Stimulated activated CD4-positive, alpha-beta T cell treated with anti-CD3 and anti-CD28 coated beads, Interleukin-4, amount 100 ng/mL, for 48 hours (primary cell): ENCODE measurements at regions not wholly inside any gene's neighbourhood (a gene's known extent, or its start where the extent isn't known, plus 50 kb on each side); places are given as distances from the start of the nearest gene placed in this dataset.

ENCODE experiments used
- DNase-seq, 2 donors: peaks; one replicate each; pipeline ENCODE4 v3.0.0-alpha.2; 2020; ENCODE audit warnings: low read depth in 2 of 2

- DNase-seq = no peak
These were observed 146.1 kb upstream of the KBTBD8 start for GRCh38 chr3:66851894-66852613.

GRCh38 chr3:66854601-66855151 lies 143.4 kb upstream of the KBTBD8 start:
- DNase-seq = no peak

GRCh38 chr3:66856533-66856932 lies 141.6 kb upstream of the KBTBD8 start:
- DNase-seq = no peak

- DNase-seq = no peak
These were observed 139.3 kb upstream of the KBTBD8 start for GRCh38 chr3:66858656-66859381.

GRCh38 chr3:66860771-66861170 lies 137.3 kb upstream of the KBTBD8 start:
- DNase-seq = no peak

- no peak for DNase-seq
These were observed 134.6 kb upstream of the KBTBD8 start for GRCh38 chr3:66863205-66864111.

GRCh38 chr3:66884659-66885058 lies 113.4 kb upstream of the KBTBD8 start:
- no peak for DNase-seq

- no peak for DNase-seq
These were observed 112.6 kb upstream of the KBTBD8 start for GRCh38 chr3:66885326-66886000.

- no peak for DNase-seq
These were observed 108.2 kb upstream of the KBTBD8 start for GRCh38 chr3:66889750-66890494.

- DNase-seq = no peak
These were observed 100.0 kb upstream of the KBTBD8 start for GRCh38 chr3:66898155-66898554.

GRCh38 chr3:66904336-66904735 lies 93.8 kb upstream of the KBTBD8 start:
- DNase-seq = no peak

- DNase-seq = no peak
These were observed 93.1 kb upstream of the KBTBD8 start for GRCh38 chr3:66904831-66905493.

GRCh38 chr3:66907136-66907535 lies 91.0 kb upstream of the KBTBD8 start:
- no peak for DNase-seq

- DNase-seq = no peak
These were observed 87.6 kb upstream of the KBTBD8 start for GRCh38 chr3:66910266-66911055.

- no peak for DNase-seq
These were observed 85.8 kb upstream of the KBTBD8 start for GRCh38 chr3:66912306-66912705.

- no peak for DNase-seq
These were observed 76.0 kb upstream of the KBTBD8 start for GRCh38 chr3:66922058-66922457.

GRCh38 chr3:66923969-66924368 lies 74.1 kb upstream of the KBTBD8 start:
- no peak for DNase-seq

- DNase-seq = no peak
These were observed 69.9 kb upstream of the KBTBD8 start for GRCh38 chr3:66928252-66928651.

- no peak for DNase-seq
These were observed 66.8 kb upstream of the KBTBD8 start for GRCh38 chr3:66931291-66931690.
